ENCODE measurements at regions not wholly inside any gene's neighbourhood (a gene's known extent, or its start where the extent isn't known, plus 50 kb on each side); places are given as distances from the start of the nearest gene placed in this dataset.
"Not testable (repeated sequence)": the region's sequence is repeated elsewhere in the genome, so short reads cannot be mapped to it uniquely, and the experiment has no call there.

- TF ChIP-seq REST (IDR thresholded peaks at IDR 0.05; ENCODE audit: unreplicated experiment) (no peak), EZH2phosphoT487 (IDR thresholded peaks at IDR 0.05; ENCODE audit: unreplicated experiment) (no peak), ZNF114 (CRISPR knock-in tag; IDR thresholded peaks at IDR 0.05) (no peak), CTCF (conservative IDR thresholded peaks at IDR 0.05; ENCODE audit: low read depth in 2 of 2) (no peak), JUNB (IDR thresholded peaks at IDR 0.05; ENCODE audit: unreplicated experiment) (no peak), STAT1 (IDR thresholded peaks at IDR 0.05; ENCODE audit: unreplicated experiment) (no peak), NANOG (IDR thresholded peaks at IDR 0.05; ENCODE audit: borderline replicate concordance) (no peak), CREB1 (CRISPR knock-in tag; IDR thresholded peaks at IDR 0.05; ENCODE audit: low read depth) (no peak), ETS1 (IDR thresholded peaks at IDR 0.05) (no peak)
Measured at GRCh38 chr13:37503287-37503686, 95.3 kb downstream of the POSTN start (continued).

GRCh38 chr13:37502303-37502993 is 96.1 kb downstream of the POSTN start:
- not testable (repeated sequence) for H3K4me1 Mint-ChIP-seq; H3K36me3 ChIP-seq (ENCODE audit: insufficient read depth); H3K27me3 ChIP-seq (ENCODE audit: insufficient read depth); H3K27me3 Mint-ChIP-seq (ENCODE audit: insufficient read depth, low read depth, poor library complexity); H3K4me3 ChIP-seq; DNase-seq (ENCODE audit: low spot score); H3K4me1 ChIP-seq (ENCODE audit: insufficient read depth); H3K9me3 Mint-ChIP-seq; ATAC-seq; H4K20me1 ChIP-seq (replicated peaks; ENCODE audit: insufficient read depth); H2AFZ ChIP-seq; H3F3A ChIP-seq (replicated peaks; ENCODE audit: low read depth); H3K9me2 ChIP-seq (ENCODE audit: insufficient read depth); H3K79me2 ChIP-seq (replicated peaks; ENCODE audit: insufficient read depth); H3K4me2 ChIP-seq; H3K36me3 Mint-ChIP-seq (ENCODE audit: low read depth); H3K27ac ChIP-seq (ENCODE audit: low read depth); H3K4me3 Mint-ChIP-seq; H3K27ac Mint-ChIP-seq

Measured in GM23338 (cell line).